Activated naive CD8-positive, alpha-beta T cell (primary cell): ENCODE measurements at regions not wholly inside any gene's neighbourhood (a gene's known extent, or its start where the extent isn't known, plus 50 kb on each side); places are given as distances from the start of the nearest gene placed in this dataset.

Experiments used
- H3K27ac Mint-ChIP-seq: one replicate; pipeline ENCODE4 v1.8.0; 2021; ENCODE audit warnings: mixed read lengths
- H3K27me3 Mint-ChIP-seq: one replicate; pipeline ENCODE4 v1.8.0; 2021; ENCODE audit warnings: mixed read lengths
- H3K36me3 Mint-ChIP-seq: one replicate; pipeline ENCODE4 v1.8.0; 2021; ENCODE audit warnings: mixed read lengths
- H3K4me1 Mint-ChIP-seq: one replicate; pipeline ENCODE4 v1.8.0; 2021; ENCODE audit warnings: low read depth, mixed read lengths
- H3K4me3 Mint-ChIP-seq: one replicate; pipeline ENCODE4 v1.8.0; 2021; ENCODE audit warnings: mild to moderate bottlenecking, mixed read lengths
- H3K9me3 Mint-ChIP-seq: one replicate; pipeline ENCODE4 v1.8.0; 2021; ENCODE audit warnings: low read depth, mixed read lengths

DNA sequence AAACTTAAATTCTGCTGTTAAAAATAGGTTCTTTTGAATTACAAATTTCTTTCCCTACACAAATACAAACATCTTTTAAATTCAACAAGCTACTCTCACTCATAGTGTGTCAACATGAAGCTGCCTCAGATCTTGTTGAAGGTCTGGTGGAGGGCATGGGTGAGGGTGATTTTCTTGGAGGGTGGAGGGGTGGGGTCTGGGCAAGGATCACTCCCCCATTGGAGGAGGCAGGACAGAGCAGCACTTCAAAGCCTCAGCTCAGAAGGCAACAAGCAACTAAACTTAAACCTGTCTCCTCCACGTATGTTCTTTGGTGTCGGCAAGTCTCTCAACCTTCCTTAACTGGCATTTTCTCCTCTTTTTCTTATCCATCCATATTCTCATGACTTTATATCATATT, 730.9 kb downstream of the NR2F2 start:
- H3K27me3 Mint-ChIP-seq: no peaks in the 10 kb centered on the region
- no peak overlapping the region for H3K4me3 Mint-ChIP-seq
- H3K4me1 Mint-ChIP-seq: no peaks in the 10 kb centered on the region
- H3K36me3 Mint-ChIP-seq: no peaks in the 10 kb centered on the region
- no peaks in the 10 kb centered on the region for H3K9me3 Mint-ChIP-seq
- H3K27ac Mint-ChIP-seq: no peak overlapping the region

GRCh38 chr15:97071668-97072067, 741.2 kb downstream of the NR2F2 start:
- peaks cover 7% of the 10 kb centered on the region for H3K9me3 Mint-ChIP-seq
- H3K4me3 Mint-ChIP-seq: no peak overlapping the region
- H3K36me3 Mint-ChIP-seq: no peaks in the 10 kb centered on the region
- no peaks in the 10 kb centered on the region for H3K4me1 Mint-ChIP-seq
- H3K27me3 Mint-ChIP-seq: no peaks in the 10 kb centered on the region
- no peak overlapping the region for H3K27ac Mint-ChIP-seq

GRCh38 chr15:97072545-97072944, 742.0 kb downstream of the NR2F2 start:
- no peaks in the 10 kb centered on the region for H3K4me1 Mint-ChIP-seq
- H3K4me3 Mint-ChIP-seq: no peak overlapping the region
- no peak overlapping the region for H3K27ac Mint-ChIP-seq
- no peaks in the 10 kb centered on the region for H3K27me3 Mint-ChIP-seq
- peaks cover 7% of the 10 kb centered on the region for H3K9me3 Mint-ChIP-seq
- H3K36me3 Mint-ChIP-seq: no peaks in the 10 kb centered on the region

GRCh38 chr15:97076011-97076410, 745.5 kb downstream of the NR2F2 start:
- peaks cover 7% of the 10 kb centered on the region for H3K9me3 Mint-ChIP-seq
- H3K27me3 Mint-ChIP-seq: no peaks in the 10 kb centered on the region

GRCh38 chr15:97077975-97078374, 747.5 kb downstream of the NR2F2 start:
- no peaks in the 10 kb centered on the region for H3K27me3 Mint-ChIP-seq
- peaks cover 7% of the 10 kb centered on the region for H3K9me3 Mint-ChIP-seq
- H3K4me3 Mint-ChIP-seq: no peak overlapping the region

More at GRCh38 chr15:97076011-97076410, 745.5 kb downstream of the NR2F2 start:
- Mint-ChIP-seq H3K27ac (no peak overlapping the region), H3K4me3 (no peak overlapping the region), H3K36me3 (no peaks in the 10 kb centered on the region), H3K4me1 (no peaks in the 10 kb centered on the region)

GRCh38 chr15:97078591-97078990, 748.1 kb downstream of the NR2F2 start:
- no peaks in the 10 kb centered on the region for H3K27me3 Mint-ChIP-seq
- H3K9me3 Mint-ChIP-seq: peaks cover 7% of the 10 kb centered on the region
- no peaks in the 10 kb centered on the region for H3K4me1 Mint-ChIP-seq
- H3K4me3 Mint-ChIP-seq: no peak overlapping the region
- no peaks in the 10 kb centered on the region for H3K36me3 Mint-ChIP-seq
- H3K27ac Mint-ChIP-seq: no peak overlapping the region

More at GRCh38 chr15:97077975-97078374, 747.5 kb downstream of the NR2F2 start:
- Mint-ChIP-seq H3K36me3 (no peaks in the 10 kb centered on the region), H3K4me1 (no peaks in the 10 kb centered on the region), H3K27ac (no peak overlapping the region)

GRCh38 chr15:97081666-97082226, 751.2 kb downstream of the NR2F2 start:
- Mint-ChIP-seq H3K36me3 (no peaks in the 10 kb centered on the region), H3K4me1 (no peaks in the 10 kb centered on the region), H3K4me3 (no peak overlapping the region), H3K9me3 (no peaks in the 10 kb centered on the region), H3K27me3 (no peaks in the 10 kb centered on the region), H3K27ac (no peak overlapping the region)

DNA sequence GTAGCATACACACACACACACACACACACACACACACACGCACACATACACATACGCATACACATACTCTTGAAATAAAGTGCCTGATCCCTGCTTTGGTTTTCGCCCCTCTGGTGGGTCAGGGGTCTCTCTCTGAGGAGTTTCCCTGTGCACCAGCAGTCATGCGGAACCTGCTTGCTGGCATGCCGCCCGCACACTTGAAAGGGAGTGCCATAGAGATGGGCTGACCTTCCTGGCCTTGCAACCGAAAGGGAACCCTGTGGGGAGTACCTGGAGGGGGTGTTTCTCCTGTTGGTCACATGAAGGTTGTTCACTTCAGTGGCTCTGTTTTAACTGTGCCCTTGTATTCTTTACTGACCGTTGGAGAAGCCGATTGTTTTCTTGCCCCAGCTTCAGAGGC, 752.3 kb downstream of the NR2F2 start:
- H3K27me3 Mint-ChIP-seq: no peaks in the 10 kb centered on the region
- H3K4me3 Mint-ChIP-seq: no peak overlapping the region
- no peaks in the 10 kb centered on the region for H3K9me3 Mint-ChIP-seq
- no peaks in the 10 kb centered on the region for H3K36me3 Mint-ChIP-seq
- H3K4me1 Mint-ChIP-seq: no peaks in the 10 kb centered on the region
- no peak overlapping the region for H3K27ac Mint-ChIP-seq

DNA sequence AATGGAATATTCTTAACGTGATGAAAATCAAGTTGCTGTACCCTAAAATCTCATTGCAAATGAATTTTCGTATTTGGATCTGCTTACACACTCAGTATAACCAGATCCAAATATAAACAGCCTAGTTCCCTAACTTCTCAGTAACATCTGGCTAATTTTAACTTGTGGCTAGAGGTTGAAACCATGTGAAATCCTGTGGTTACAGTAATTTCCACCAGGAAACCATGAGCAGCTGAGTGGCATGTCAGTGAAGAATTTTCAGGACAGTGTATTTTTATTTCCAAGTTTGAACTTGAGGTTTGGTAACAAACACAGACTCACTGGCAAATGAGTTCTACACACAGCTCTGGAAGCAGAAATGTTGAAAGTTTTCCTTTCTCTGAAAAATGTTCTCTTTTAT, 754.1 kb downstream of the NR2F2 start:
- H3K27ac Mint-ChIP-seq: no peak overlapping the region
- H3K9me3 Mint-ChIP-seq: no peaks in the 10 kb centered on the region
- no peak overlapping the region for H3K4me3 Mint-ChIP-seq
- no peaks in the 10 kb centered on the region for H3K4me1 Mint-ChIP-seq
- H3K36me3 Mint-ChIP-seq: no peaks in the 10 kb centered on the region
- H3K27me3 Mint-ChIP-seq: no peaks in the 10 kb centered on the region

DNA sequence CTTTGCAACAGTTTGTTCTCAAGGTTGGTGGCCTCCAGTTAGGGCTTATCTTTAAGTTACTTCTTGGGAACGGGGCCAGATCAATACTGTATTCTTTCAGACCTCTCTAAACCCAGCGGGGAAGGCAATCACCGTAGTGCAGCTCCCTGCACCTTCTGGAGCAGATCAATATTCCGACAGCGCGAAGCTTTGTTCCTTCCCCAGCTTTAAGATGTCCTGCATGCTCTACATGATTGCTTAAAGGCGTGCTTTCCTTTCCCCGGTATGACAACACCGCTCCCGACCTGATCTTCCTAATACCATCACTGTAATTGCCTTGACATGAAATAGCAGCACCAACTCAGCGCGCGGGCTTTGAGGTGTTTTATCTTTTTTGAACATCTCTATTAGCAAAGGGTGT, 755.2 kb downstream of the NR2F2 start:
- no peak overlapping the region for H3K4me3 Mint-ChIP-seq
- no peak overlapping the region for H3K27ac Mint-ChIP-seq
- no peaks in the 10 kb centered on the region for H3K9me3 Mint-ChIP-seq
- no peaks in the 10 kb centered on the region for H3K4me1 Mint-ChIP-seq
- no peaks in the 10 kb centered on the region for H3K27me3 Mint-ChIP-seq
- no peaks in the 10 kb centered on the region for H3K36me3 Mint-ChIP-seq

DNA sequence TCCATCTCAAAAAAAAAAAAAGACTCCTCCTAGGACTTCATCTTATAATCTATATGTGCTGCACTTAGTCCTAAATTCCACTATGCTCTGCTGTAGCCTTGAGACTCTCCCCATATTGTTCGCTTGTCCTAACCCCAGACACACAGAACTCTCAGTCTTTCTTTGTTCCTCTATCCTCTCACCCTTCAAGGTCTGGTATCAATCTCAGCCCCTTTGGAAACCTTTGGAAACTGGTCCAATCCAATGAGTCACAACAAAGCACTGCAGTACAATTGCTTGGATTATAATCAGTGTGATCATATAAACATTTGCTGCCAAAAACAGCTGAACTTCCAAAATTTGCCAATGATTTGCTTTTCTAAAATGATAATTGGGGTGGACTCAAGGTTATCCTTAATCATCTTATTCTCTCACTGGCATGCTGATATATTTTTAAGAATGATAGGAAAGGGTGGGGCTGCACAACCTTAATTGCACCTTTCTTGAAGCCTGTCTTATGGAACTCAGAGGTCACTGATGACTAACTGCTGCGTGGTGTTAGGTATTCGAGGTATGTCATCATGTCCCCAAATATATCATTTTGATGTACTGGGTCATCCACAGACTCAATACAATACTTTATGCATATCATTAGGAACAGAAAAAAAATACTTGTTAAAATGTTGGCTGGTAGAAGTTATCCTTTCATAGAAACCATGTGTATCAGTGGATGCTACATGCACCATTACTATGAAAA, 756.7 kb downstream of the NR2F2 start:
- Mint-ChIP-seq H3K27me3 (no peaks in the 10 kb centered on the region), H3K36me3 (no peaks in the 10 kb centered on the region), H3K27ac (no peak overlapping the region), H3K4me1 (no peaks in the 10 kb centered on the region), H3K4me3 (no peak overlapping the region), H3K9me3 (no peaks in the 10 kb centered on the region)

GRCh38 chr15:97091093-97091492, 760.6 kb downstream of the NR2F2 start:
- H3K36me3 Mint-ChIP-seq: no peaks in the 10 kb centered on the region
- H3K9me3 Mint-ChIP-seq: no peaks in the 10 kb centered on the region
- no peaks in the 10 kb centered on the region for H3K4me1 Mint-ChIP-seq
- no peak overlapping the region for H3K27ac Mint-ChIP-seq
- no peak overlapping the region for H3K4me3 Mint-ChIP-seq
- no peaks in the 10 kb centered on the region for H3K27me3 Mint-ChIP-seq

DNA sequence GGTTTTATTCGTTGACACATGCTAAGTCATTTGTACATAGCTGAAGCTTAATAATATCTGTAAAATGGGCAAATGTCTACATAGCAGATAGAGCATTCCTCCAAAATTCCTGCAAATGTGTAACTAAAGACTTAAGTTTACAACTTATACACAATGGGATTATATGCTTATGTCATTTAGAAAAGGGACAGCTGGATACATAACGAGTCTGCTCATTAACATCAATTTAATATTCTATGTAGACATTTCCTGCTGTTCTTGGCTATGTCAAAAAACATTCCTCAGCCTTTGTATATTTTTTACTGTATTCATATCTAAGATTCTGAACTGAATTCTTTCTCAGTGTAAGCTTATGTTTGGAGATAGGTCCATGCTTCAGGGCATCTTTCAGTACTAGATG, 762.2 kb downstream of the NR2F2 start:
- no peak overlapping the region for H3K27ac Mint-ChIP-seq
- no peaks in the 10 kb centered on the region for H3K36me3 Mint-ChIP-seq
- H3K4me1 Mint-ChIP-seq: no peaks in the 10 kb centered on the region
- H3K4me3 Mint-ChIP-seq: no peak overlapping the region
- no peaks in the 10 kb centered on the region for H3K27me3 Mint-ChIP-seq
- H3K9me3 Mint-ChIP-seq: no peaks in the 10 kb centered on the region

DNA sequence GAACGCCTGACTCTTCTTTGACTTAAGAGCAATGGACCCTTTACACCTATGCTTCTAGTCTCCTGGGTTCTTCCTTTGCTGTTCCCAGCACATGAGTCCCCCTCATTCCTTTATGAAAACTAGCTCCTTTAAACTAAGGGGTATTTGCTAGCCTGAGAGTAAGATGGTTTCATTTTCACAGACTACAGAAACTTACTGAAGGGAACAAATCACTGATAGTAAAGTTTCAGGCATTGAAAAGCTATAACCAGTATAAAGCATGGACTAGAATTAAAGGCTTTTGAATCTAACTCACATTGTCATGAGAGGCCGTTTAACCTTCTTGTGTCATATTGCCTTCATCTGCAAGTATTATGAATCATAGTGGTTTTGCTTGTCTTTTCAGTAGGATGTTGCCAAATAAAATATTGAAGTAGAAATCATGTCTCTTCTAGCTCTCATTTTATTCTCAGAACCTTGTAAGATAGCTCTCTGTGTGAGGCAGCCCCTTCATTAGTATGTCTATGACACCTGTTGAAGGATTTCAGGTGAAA, 765.9 kb downstream of the NR2F2 start:
- Mint-ChIP-seq H3K9me3 (peaks cover 4% of the 10 kb centered on the region), H3K27me3 (no peaks in the 10 kb centered on the region), H3K27ac (no peak overlapping the region), H3K4me1 (no peaks in the 10 kb centered on the region), H3K4me3 (no peak overlapping the region), H3K36me3 (no peaks in the 10 kb centered on the region)

DNA sequence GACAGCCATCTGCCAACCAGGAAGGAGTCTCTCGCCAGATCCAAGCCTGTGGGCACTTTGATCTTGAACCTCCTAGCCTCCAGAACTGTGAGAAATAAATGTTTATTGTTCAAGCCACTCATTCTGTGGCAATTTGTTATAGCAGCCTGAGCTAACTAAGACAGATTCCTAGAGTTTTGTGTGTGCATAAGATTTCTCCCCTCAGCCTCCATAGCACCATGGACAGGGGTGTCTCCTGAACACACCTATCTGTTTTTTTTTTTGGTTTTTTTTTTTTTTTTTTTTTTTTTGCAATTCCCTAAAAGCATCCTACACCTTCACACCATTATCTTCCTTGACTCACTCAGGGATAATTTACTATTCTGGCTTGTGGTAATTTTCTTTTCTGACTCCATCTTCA, 768.5 kb downstream of the NR2F2 start:
- Mint-ChIP-seq H3K27ac (no peak overlapping the region), H3K27me3 (no peaks in the 10 kb centered on the region), H3K4me1 (no peaks in the 10 kb centered on the region), H3K9me3 (peaks cover 4% of the 10 kb centered on the region), H3K36me3 (no peaks in the 10 kb centered on the region), H3K4me3 (no peak overlapping the region)

GRCh38 chr15:97101572-97101971, 771.1 kb downstream of the NR2F2 start:
- Mint-ChIP-seq H3K36me3 (no peaks in the 10 kb centered on the region), H3K9me3 (peaks cover 4% of the 10 kb centered on the region), H3K4me1 (no peaks in the 10 kb centered on the region), H3K4me3 (no peak overlapping the region), H3K27ac (no peak overlapping the region), H3K27me3 (no peaks in the 10 kb centered on the region)
